ENCODE measurements at regions not wholly inside any gene's neighbourhood (a gene's known extent, or its start where the extent isn't known, plus 50 kb on each side); places are given as distances from the start of the nearest gene placed in this dataset.

DNA sequence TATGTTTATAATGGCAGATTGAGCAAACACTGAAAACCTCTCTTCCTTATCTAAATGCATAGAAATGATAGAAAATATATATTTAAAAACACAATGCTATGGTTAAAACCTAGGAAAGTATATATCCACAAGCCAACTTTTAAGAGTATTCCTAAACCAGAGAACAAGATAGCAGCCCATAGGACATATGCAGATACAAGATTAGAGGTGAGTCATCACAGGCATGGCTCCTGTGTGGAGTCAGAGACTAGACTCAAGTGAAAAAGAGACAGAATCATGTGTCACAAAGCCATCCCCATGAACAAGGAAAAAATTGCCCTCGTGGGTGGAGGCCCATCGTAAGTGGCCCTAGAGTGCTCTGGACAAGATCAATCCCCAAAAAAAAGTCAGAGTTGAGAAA lies 199.4 kb upstream of the PPP2R3A start:
- POLR2A ChIA-PET (ENCODE audit: unreplicated experiment): no interaction called here
- WGBS, 2 experiments (ENCODE audit: extremely low coverage in 2 of 2, insufficient read length in 1 of 2): no CpG with 5 or more reads among the region's 2 CpGs
- no TSS peak for BruUV-seq (replicated peaks)

More for the DNA sequence above, 199.4 kb upstream of the PPP2R3A start:
- no peaks in the 10 kb centered on the region for H3K9me3 ChIP-seq (ENCODE audit: control insufficient read depth, insufficient read depth, low read length)
- H4K91ac ChIP-seq (ENCODE audit: insufficient read depth, low read depth, low read length): no peak overlapping the region
- no peak overlapping the region for H3K18ac ChIP-seq (ENCODE audit: low read depth, low read length)
- no peak overlapping the region for H3K4ac ChIP-seq (ENCODE audit: low read depth, low read length)
- H3K4me2 ChIP-seq (ENCODE audit: low read depth, low read length): no peak overlapping the region
- in situ Hi-C loops (cut with MboI; ENCODE audit: low sequenced_read_pairs): no loop called here
- no peak overlapping the region for H2BK120ac ChIP-seq (ENCODE audit: low read depth, low read length)
- no peak overlapping the region for H3K23ac ChIP-seq (ENCODE audit: low read depth, low read length)
- CTCF ChIA-PET: no interaction called here
- no peak overlapping the region for H4K5ac ChIP-seq (ENCODE audit: low read depth, low read length)
- H2AK9ac ChIP-seq (replicated peaks; ENCODE audit: low read depth, low read length, poor library complexity): no peak overlapping the region
- no peaks in the 10 kb centered on the region for H3K9me1 ChIP-seq (ENCODE audit: insufficient read depth, low read length)
- H2AK5ac ChIP-seq (ENCODE audit: low read depth, low read length): no peak overlapping the region
- no peak for TF ChIP-seq POLR2A (IDR thresholded peaks at IDR 0.05; ENCODE audit: low read depth, low read length)
- no peak for TF ChIP-seq RCOR1 (IDR thresholded peaks at IDR 0.05; ENCODE audit: insufficient replicate concordance, low read length)
- TF ChIP-seq RFX5 (IDR thresholded peaks at IDR 0.05; ENCODE audit: low read depth, low read length): no peak
- TF ChIP-seq MAFK (IDR thresholded peaks at IDR 0.05; ENCODE audit: low read depth, low read length): no peak
- TF ChIP-seq MAZ (IDR thresholded peaks at IDR 0.05; ENCODE audit: borderline replicate concordance, low read depth, low read length): no peak
- TF ChIP-seq, protein P1, sequence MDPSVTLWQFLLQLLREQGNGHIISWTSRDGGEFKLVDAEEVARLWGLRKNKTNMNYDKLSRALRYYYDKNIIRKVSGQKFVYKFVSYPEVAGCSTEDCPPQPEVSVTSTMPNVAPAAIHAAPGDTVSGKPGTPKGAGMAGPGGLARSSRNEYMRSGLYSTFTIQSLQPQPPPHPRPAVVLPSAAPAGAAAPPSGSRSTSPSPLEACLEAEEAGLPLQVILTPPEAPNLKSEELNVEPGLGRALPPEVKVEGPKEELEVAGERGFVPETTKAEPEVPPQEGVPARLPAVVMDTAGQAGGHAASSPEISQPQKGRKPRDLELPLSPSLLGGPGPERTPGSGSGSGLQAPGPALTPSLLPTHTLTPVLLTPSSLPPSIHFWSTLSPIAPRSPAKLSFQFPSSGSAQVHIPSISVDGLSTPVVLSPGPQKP (IDR thresholded peaks at IDR 0.05; ENCODE audit: borderline replicate concordance, low read depth, low read length): no peak
- no peak for TF ChIP-seq CEBPB (IDR thresholded peaks at IDR 0.05; ENCODE audit: low read depth, low read length)
- no peak for TF ChIP-seq MXI1 (IDR thresholded peaks at IDR 0.05; ENCODE audit: borderline replicate concordance, low read depth, low read length)
- TF ChIP-seq, protein P2, sequence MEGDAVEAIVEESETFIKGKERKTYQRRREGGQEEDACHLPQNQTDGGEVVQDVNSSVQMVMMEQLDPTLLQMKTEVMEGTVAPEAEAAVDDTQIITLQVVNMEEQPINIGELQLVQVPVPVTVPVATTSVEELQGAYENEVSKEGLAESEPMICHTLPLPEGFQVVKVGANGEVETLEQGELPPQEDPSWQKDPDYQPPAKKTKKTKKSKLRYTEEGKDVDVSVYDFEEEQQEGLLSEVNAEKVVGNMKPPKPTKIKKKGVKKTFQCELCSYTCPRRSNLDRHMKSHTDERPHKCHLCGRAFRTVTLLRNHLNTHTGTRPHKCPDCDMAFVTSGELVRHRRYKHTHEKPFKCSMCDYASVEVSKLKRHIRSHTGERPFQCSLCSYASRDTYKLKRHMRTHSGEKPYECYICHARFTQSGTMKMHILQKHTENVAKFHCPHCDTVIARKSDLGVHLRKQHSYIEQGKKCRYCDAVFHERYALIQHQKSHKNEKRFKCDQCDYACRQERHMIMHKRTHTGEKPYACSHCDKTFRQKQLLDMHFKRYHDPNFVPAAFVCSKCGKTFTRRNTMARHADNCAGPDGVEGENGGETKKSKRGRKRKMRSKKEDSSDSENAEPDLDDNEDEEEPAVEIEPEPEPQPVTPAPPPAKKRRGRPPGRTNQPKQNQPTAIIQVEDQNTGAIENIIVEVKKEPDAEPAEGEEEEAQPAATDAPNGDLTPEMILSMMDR (conservative IDR thresholded peaks at IDR 0.05; ENCODE audit: low read depth, low read length): no peak
- TF ChIP-seq BHLHE40 (IDR thresholded peaks at IDR 0.05; ENCODE audit: low read depth, low read length): no peak
- TF ChIP-seq SMC3 (IDR thresholded peaks at IDR 0.05; ENCODE audit: low read depth, low read length): no peak
- no peak for TF ChIP-seq USF2 (IDR thresholded peaks at IDR 0.05; ENCODE audit: low read depth, low read length)
- TF ChIP-seq RAD21 (IDR thresholded peaks at IDR 0.05; ENCODE audit: low read length): no peak
- no peak for TF ChIP-seq CHD1 (IDR thresholded peaks at IDR 0.05; ENCODE audit: low read depth, low read length)
- no peak overlapping the region for H4K8ac ChIP-seq (ENCODE audit: low read depth in 2 of 2, low read length in 2 of 2)
- H3K9ac ChIP-seq (ENCODE audit: low read depth, low read length): no peak overlapping the region
- intact Hi-C loops (cut with micrococcal nuclease): no loop called here
- no peak overlapping the region for H3K14ac ChIP-seq (replicated peaks; ENCODE audit: low read depth, low read length)
- no peak overlapping the region for H3K4me3 ChIP-seq (ENCODE audit: insufficient read depth, low read depth, low read length)
- no peaks in the 10 kb centered on the region for H3K36me3 ChIP-seq (ENCODE audit: control insufficient read depth, insufficient read depth, low read length)
- no peak overlapping the region for H2BK20ac ChIP-seq (ENCODE audit: low read depth, low read length)
- no peak overlapping the region for H2AFZ ChIP-seq (replicated peaks; ENCODE audit: low read length, poor library complexity)
- H3K56ac ChIP-seq (ENCODE audit: extremely low read depth, insufficient read depth, low read length): no peak overlapping the region
- ATAC-seq (ENCODE audit: low read depth) (no peak), DNase-seq (no peak)
- H2BK15ac ChIP-seq (ENCODE audit: low read depth, low read length): no peak overlapping the region
- H3K4me1 ChIP-seq (ENCODE audit: control insufficient read depth, insufficient read depth, low read length): no peaks in the 10 kb centered on the region
- H3K27me3 ChIP-seq (ENCODE audit: control insufficient read depth, insufficient read depth, low read length): no peaks in the 10 kb centered on the region
- no peak overlapping the region for H3K27ac ChIP-seq (ENCODE audit: insufficient read depth, low read length)
- H3K79me1 ChIP-seq (ENCODE audit: low read depth in 1 of 2, low read length in 2 of 2): no peaks in the 10 kb centered on the region
- no peaks in the 10 kb centered on the region for H4K20me1 ChIP-seq (ENCODE audit: insufficient read depth, low read length)
- dilution Hi-C loops (cut with HindIII; ENCODE audit: low sequenced_read_pairs, unreplicated experiment): no loop called here
- H2BK5ac ChIP-seq (ENCODE audit: low read depth, low read length, poor library complexity, severe bottlenecking): no peak overlapping the region
